Hepatocyte (in vitro differentiated cells): ENCODE measurements at regions not wholly inside any gene's neighbourhood (a gene's known extent, or its start where the extent isn't known, plus 50 kb on each side); places are given as distances from the start of the nearest gene placed in this dataset.

Source experiments
- CTCF ChIP-seq: fragments of 200-600 bp; sonication (generic); IDR thresholded peaks from 2 replicates; pipeline ENCODE4 v1.5.1; 2016; ENCODE audit warnings: antibody characterized with exemption, mild to moderate bottlenecking; ENCODE audit not compliant: poor library complexity
- EZH2 ChIP-seq: fragments of 200-600 bp; sonication (generic); IDR thresholded peaks from 2 replicates; pipeline ENCODE4 v1.6.1; 2016; ENCODE audit warnings: antibody characterized with exemption, mild to moderate bottlenecking, borderline replicate concordance
- EZH2phosphoT487 ChIP-seq: fragments of 200-600 bp; sonication (generic); IDR thresholded peaks from one replicate; pipeline ENCODE4 v1.6.1; 2018; ENCODE audit warnings: antibody characterized with exemption, mild to moderate bottlenecking, low read depth, moderate library complexity; ENCODE audit not compliant: unreplicated experiment, severe bottlenecking

- no peak for TF ChIP-seq CTCF
- TF ChIP-seq EZH2phosphoT487: no peak
- TF ChIP-seq EZH2: no peak
These were observed 143.3 kb downstream of the PRL start for GRCh38 chr6:22153384-22154158.
